ENCODE measurements at regions not wholly inside any gene's neighbourhood (a gene's known extent, or its start where the extent isn't known, plus 50 kb on each side); places are given as distances from the start of the nearest gene placed in this dataset.

DNA sequence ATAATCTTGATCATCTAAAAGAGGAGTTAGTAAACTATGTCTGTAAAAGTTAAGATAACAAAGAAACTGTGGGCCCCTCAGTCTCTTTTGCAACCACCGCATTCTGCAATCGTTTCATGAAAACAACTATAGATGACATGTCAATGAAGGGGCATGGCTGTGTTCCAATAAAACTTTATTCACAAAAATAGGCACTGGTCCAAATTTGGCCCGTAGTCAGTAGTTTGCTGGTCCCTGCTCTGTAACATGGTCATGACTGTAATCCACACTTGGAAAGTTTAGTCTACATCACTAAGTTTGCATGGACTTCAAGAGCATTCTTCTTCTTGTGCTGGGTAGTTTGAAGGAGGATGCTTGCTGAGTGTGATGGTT, 299.3 kb upstream of the PSMD7 start (continued):
- TF ChIP-seq, protein P1, sequence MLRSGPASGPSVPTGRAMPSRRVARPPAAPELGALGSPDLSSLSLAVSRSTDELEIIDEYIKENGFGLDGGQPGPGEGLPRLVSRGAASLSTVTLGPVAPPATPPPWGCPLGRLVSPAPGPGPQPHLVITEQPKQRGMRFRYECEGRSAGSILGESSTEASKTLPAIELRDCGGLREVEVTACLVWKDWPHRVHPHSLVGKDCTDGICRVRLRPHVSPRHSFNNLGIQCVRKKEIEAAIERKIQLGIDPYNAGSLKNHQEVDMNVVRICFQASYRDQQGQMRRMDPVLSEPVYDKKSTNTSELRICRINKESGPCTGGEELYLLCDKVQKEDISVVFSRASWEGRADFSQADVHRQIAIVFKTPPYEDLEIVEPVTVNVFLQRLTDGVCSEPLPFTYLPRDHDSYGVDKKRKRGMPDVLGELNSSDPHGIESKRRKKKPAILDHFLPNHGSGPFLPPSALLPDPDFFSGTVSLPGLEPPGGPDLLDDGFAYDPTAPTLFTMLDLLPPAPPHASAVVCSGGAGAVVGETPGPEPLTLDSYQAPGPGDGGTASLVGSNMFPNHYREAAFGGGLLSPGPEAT (IDR thresholded peaks at IDR 0.05; ENCODE audit: low read depth): no peak
- no peak for TF ChIP-seq RAD51 (IDR thresholded peaks at IDR 0.05)
- no peak for TF ChIP-seq RFX5 (IDR thresholded peaks at IDR 0.05; ENCODE audit: low read depth, low read length)
- TF ChIP-seq BACH1 (IDR thresholded peaks at IDR 0.05; ENCODE audit: borderline replicate concordance): no peak

DNA sequence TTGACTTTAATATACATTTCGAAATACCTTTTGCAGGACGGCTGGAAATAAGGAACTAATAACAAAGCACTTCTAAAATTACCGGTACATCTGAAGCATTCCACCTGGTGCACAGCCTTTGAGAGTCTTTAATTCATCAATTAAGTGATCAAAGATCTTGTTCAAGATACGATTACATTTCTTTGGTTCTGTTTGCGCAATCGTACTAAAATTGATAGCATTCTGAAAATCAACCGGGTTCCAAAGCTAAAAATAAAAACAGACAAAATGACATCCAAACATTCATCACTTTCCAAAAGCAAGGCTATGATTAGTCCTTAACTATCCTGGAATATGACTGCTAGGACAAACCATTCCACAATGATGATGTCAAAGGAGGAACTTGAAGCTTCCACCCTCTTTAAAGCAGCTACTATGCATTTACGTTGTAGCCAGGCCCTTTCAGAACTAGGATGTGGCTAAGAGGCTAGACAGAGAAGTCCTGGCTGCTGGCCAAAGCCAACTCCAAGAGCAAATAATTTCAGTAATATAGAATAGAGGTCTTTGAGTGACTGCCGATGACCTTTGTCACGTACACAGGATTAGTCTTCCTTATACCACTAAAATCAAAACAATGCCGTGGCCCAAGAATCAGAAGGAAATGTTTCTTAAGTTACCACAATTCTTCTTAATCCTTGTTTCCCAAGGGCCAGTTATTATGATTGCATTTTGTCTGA, 299.8 kb upstream of the PSMD7 start:
- H3K27me3 ChIP-seq (replicated peaks in 1 of 2; ENCODE audit: control insufficient read depth in 2 of 2, insufficient read depth in 2 of 2, low read length in 1 of 2): no peaks in the 10 kb centered on the region; a peak in 1 of 4 replicates
- ChIA-PET POLR2A (no interaction called here), CTCF (interaction anchor here (0.6 to 1.5 kb wide), 2 partner anchors 16 to 38 kb away, joined by 5 read pairs; no protein-coding TSS in a partner anchor), RAD21 (ENCODE audit: unreplicated experiment) (no interaction called here), SMC1A (ENCODE audit: uncharacterized antibody, unreplicated experiment) (no interaction called here)
- intact Hi-C loops (cut with micrococcal nuclease; ENCODE audit: unreplicated experiment) (no loop called here), in situ Hi-C loops (cut with MboI) (no loop called here)
- TF ChIP-seq, protein P2, sequence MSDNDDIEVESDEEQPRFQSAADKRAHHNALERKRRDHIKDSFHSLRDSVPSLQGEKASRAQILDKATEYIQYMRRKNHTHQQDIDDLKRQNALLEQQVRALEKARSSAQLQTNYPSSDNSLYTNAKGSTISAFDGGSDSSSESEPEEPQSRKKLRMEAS (IDR thresholded peaks at IDR 0.05; ENCODE audit: low read depth, low read length): no peak
- TF ChIP-seq MXI1 (IDR thresholded peaks at IDR 0.05; ENCODE audit: low read depth, low read length): no peak
- TF ChIP-seq GATAD2B (conservative IDR thresholded peaks at IDR 0.05; ENCODE audit: low read depth): no peak
- no peak for TF ChIP-seq BACH1 (IDR thresholded peaks at IDR 0.05; ENCODE audit: borderline replicate concordance)
- no TSS peak for BruUV-seq (replicated peaks)
- FAIRE-seq: no peak
- H3K36me3 ChIP-seq (ENCODE audit: control insufficient read depth in 2 of 2, insufficient read depth in 2 of 2, low read length in 1 of 2): no peaks in the 10 kb centered on the region
- no peaks in the 10 kb centered on the region for H3K79me2 ChIP-seq (ENCODE audit: control insufficient read depth, insufficient read depth, low read length)
- no peak for DNase-seq (ENCODE audit: low read depth, low spot score)
- no peak overlapping the region for H3K4me2 ChIP-seq (ENCODE audit: control insufficient read depth, insufficient read depth)
- H3K4me1 ChIP-seq (ENCODE audit: control insufficient read depth, insufficient read depth, low read length): no peaks in the 10 kb centered on the region
- H4K20me1 ChIP-seq (ENCODE audit: control insufficient read depth, insufficient read depth): no peaks in the 10 kb centered on the region
- no peak overlapping the region for H3K4me3 ChIP-seq
- H3K9ac ChIP-seq (ENCODE audit: control insufficient read depth, insufficient read depth, low read length): no peak overlapping the region
- ATAC-seq: no peak
- H3K9me3 ChIP-seq (replicated peaks; ENCODE audit: control insufficient read depth, insufficient read depth, low read length): no peaks in the 10 kb centered on the region
- WGBS (ENCODE audit: insufficient coverage, insufficient replicate concordance, low lambda C conversion rate, missing lambda C conversion rate): 35% methylated on average over 11 of the region's 11 CpGs
- no peak overlapping the region for H2AFZ ChIP-seq (ENCODE audit: control insufficient read depth, low read depth, low read length)
- no peak overlapping the region for H3K27ac ChIP-seq (ENCODE audit: control insufficient read depth, insufficient read depth)
